ENCODE measurements at regions not wholly inside any gene's neighbourhood (a gene's known extent, or its start where the extent isn't known, plus 50 kb on each side); places are given as distances from the start of the nearest gene placed in this dataset.

DNA sequence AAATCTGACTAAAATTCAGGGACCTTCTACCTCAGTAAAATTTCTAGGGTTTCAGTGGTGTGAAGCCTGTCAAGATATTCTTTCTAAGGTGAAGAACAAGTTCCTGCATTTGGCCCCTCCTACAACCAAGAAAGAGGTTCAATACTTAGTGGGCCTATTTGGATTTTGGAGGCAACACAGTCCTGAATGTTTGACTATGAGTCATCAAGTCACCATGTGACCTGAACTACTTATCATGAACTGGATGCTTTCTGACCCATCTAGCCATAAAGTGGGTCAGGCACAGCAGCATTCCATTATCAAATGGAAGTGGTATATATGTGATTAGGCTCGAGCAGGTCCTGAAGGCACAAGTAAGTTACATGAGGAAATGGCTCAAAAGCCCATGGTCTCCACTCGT, 163.0 kb upstream of the IRS2 start:
- TF ChIP-seq, protein P1, sequence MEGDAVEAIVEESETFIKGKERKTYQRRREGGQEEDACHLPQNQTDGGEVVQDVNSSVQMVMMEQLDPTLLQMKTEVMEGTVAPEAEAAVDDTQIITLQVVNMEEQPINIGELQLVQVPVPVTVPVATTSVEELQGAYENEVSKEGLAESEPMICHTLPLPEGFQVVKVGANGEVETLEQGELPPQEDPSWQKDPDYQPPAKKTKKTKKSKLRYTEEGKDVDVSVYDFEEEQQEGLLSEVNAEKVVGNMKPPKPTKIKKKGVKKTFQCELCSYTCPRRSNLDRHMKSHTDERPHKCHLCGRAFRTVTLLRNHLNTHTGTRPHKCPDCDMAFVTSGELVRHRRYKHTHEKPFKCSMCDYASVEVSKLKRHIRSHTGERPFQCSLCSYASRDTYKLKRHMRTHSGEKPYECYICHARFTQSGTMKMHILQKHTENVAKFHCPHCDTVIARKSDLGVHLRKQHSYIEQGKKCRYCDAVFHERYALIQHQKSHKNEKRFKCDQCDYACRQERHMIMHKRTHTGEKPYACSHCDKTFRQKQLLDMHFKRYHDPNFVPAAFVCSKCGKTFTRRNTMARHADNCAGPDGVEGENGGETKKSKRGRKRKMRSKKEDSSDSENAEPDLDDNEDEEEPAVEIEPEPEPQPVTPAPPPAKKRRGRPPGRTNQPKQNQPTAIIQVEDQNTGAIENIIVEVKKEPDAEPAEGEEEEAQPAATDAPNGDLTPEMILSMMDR (IDR thresholded peaks at IDR 0.05): no peak
- no peak for TF ChIP-seq POLR2A (IDR thresholded peaks at IDR 0.05)

Measured in adrenal gland (tissue), 5 donors.